MCF 10A (cell line): ENCODE measurements at regions not wholly inside any gene's neighbourhood (a gene's known extent, or its start where the extent isn't known, plus 50 kb on each side); places are given as distances from the start of the nearest gene placed in this dataset.

ENCODE experiments used
- BruUV-seq: library from RNA; stranded (reverse); fragments of 400-500 nt; replicated peaks from 2 replicates; lab custom pipeline; 2021; lab: Mats Ljungman, UMichigan
- CTCF ChIA-PET: fragments of 300-600 bp; sonication (Branson Sonifier 250); formaldehyde crosslinking; extraction: SDS; loops from one replicate; lab custom pipeline; 2021; ENCODE audit warnings: antibody characterized with exemption, inconsistent platforms; lab: Yijun Ruan, JAX
- POLR2A ChIA-PET: fragments of 300-600, 350-650 bp; sonication (Branson Sonifier 250); formaldehyde crosslinking; extraction: SDS; loops from one replicate; lab custom pipeline; 2020; ENCODE audit warnings: antibody characterized with exemption, inconsistent platforms; lab: Yijun Ruan, JAX
- DNase-seq: peaks from one replicate; pipeline ENCODE4 v3.0.0-alpha.2; 2018; ENCODE audit not compliant: unreplicated experiment
- H3K27ac Mint-ChIP-seq: one replicate; pipeline ENCODE4 v1.8.0; 2022; ENCODE audit warnings: mild to moderate bottlenecking, low read depth, mixed read lengths; ENCODE audit not compliant: unreplicated experiment
- H3K27me3 Mint-ChIP-seq: one replicate; pipeline ENCODE4 v1.8.0; 2022; ENCODE audit warnings: mixed read lengths; ENCODE audit not compliant: insufficient read depth, unreplicated experiment
- H3K36me3 Mint-ChIP-seq: one replicate; pipeline ENCODE4 v1.8.0; 2022; ENCODE audit warnings: mild to moderate bottlenecking, moderate library complexity, mixed read lengths; ENCODE audit not compliant: insufficient read depth, unreplicated experiment
- H3K4me1 Mint-ChIP-seq: one replicate; pipeline ENCODE4 v1.8.0; 2022; ENCODE audit warnings: mixed read lengths; ENCODE audit not compliant: insufficient read depth, unreplicated experiment
- H3K4me3 Mint-ChIP-seq: one replicate; pipeline ENCODE4 v1.8.0; 2022; ENCODE audit warnings: mild to moderate bottlenecking, moderate library complexity, mixed read lengths; ENCODE audit not compliant: unreplicated experiment
- H3K9me3 Mint-ChIP-seq: one replicate; pipeline ENCODE4 v1.8.0; 2022; ENCODE audit warnings: mixed read lengths; ENCODE audit not compliant: unreplicated experiment
- intact Hi-C: fragments of 100-400 bp; cut with micrococcal nuclease; formaldehyde crosslinking; loops from 2 replicates; pipeline ENCODE4 v1.14.1; 2022
- TF ChIP-seq, protein P1 (sequence below): fragments of 200-600 bp; IDR thresholded peaks from one replicate; pipeline ENCODE4 v1.8.0; 2022; ENCODE audit warnings: antibody characterized with exemption, mild to moderate bottlenecking; ENCODE audit not compliant: unreplicated experiment

DNA sequence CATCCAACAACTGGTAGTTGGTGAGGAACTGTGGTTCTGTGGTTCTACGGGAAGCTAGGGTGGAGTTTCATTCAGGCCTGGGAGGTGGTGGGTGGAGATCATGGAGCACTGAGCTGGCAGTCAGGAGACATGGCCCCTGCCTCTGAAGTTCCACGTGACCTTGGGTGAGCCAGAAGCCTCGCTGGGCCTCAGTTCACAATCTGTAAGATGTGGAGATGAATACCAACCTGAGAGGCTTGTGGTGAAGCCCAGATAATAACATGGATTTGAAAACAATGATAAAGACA, 177.9 kb downstream of the MACROH2A1 start:
- no peak overlapping the region for H3K27ac Mint-ChIP-seq
- TF ChIP-seq, protein P1, sequence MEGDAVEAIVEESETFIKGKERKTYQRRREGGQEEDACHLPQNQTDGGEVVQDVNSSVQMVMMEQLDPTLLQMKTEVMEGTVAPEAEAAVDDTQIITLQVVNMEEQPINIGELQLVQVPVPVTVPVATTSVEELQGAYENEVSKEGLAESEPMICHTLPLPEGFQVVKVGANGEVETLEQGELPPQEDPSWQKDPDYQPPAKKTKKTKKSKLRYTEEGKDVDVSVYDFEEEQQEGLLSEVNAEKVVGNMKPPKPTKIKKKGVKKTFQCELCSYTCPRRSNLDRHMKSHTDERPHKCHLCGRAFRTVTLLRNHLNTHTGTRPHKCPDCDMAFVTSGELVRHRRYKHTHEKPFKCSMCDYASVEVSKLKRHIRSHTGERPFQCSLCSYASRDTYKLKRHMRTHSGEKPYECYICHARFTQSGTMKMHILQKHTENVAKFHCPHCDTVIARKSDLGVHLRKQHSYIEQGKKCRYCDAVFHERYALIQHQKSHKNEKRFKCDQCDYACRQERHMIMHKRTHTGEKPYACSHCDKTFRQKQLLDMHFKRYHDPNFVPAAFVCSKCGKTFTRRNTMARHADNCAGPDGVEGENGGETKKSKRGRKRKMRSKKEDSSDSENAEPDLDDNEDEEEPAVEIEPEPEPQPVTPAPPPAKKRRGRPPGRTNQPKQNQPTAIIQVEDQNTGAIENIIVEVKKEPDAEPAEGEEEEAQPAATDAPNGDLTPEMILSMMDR, result no peak
- intact Hi-C loops, result no loop called here
- no peaks in the 10 kb centered on the region for H3K36me3 Mint-ChIP-seq
- no peaks in the 10 kb centered on the region for H3K9me3 Mint-ChIP-seq
- H3K4me1 Mint-ChIP-seq, result no peaks in the 10 kb centered on the region
- peaks cover 5% of the 10 kb centered on the region for H3K27me3 Mint-ChIP-seq
- H3K4me3 Mint-ChIP-seq, result no peak overlapping the region
- BruUV-seq, result no TSS peak
- POLR2A ChIA-PET, result interaction anchor here (0.8 to 1.7 kb wide), 2 partner anchors 25 to 66 kb away, joined by 3 to 4 read pairs; no protein-coding TSS in a partner anchor
- CTCF ChIA-PET, result interaction anchor here (0.6 to 1.8 kb wide), 5 partner anchors 10 to 1291 kb away, joined by 3 to 14 read pairs (median 3); no protein-coding TSS in a partner anchor
- no peak for DNase-seq

DNA sequence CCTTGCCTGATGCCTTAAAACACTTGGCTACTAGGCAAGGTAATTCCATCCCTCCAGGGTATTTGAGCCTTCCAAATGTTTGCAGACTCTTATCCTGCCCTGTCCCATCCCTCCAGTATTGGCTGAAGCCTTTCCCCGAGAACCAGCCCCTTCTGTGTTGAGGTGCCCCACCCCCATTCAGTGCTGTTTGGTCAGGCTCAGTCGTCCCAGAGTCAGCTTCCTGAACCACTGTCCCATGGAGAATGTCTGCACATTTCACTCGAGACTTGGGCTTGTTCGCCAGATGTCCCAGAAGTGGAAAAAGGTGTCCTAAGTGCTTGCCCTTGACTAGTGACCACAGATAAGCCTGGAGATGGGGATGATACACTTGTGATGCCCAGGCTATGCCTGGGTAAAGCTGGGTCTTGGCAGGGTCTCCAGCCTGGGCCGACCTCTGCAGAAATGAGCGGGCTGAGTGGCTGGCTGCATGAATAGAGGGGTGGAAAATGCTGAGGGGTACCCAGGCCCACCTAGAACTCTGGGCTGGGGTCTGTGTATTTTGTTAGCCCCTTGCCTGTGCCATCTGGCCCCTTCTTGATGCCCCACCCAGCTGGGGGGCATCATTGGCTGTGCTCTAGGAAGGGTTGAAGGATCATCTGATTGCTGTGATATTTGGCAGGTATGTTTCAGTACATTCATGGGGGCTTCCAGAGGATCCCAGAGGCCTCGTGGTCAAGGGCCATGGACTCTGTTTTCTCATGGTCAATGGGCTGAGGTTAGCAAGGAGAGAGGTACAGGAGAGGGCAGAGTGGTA, 178.4 kb downstream of the MACROH2A1 start:
- CTCF ChIA-PET, result interaction anchor here (0.6 to 1.8 kb wide), 4 partner anchors 9 to 1291 kb away, joined by 3 to 14 read pairs (median 3); no protein-coding TSS in a partner anchor
- Mint-ChIP-seq H3K27ac (no peak overlapping the region), H3K4me3 (no peak overlapping the region), H3K27me3 (peaks cover 11% of the 10 kb centered on the region), H3K4me1 (no peaks in the 10 kb centered on the region), H3K36me3 (no peaks in the 10 kb centered on the region), H3K9me3 (no peaks in the 10 kb centered on the region)
- DNase-seq, result no peak
- no TSS peak for BruUV-seq
- POLR2A ChIA-PET, result interaction anchor here (0.8 kb wide), 1 partner anchor 26 kb away, joined by 4 read pairs; no protein-coding TSS in a partner anchor
- TF ChIP-seq, protein P1, result no peak
- intact Hi-C loops, result no loop called here

DNA sequence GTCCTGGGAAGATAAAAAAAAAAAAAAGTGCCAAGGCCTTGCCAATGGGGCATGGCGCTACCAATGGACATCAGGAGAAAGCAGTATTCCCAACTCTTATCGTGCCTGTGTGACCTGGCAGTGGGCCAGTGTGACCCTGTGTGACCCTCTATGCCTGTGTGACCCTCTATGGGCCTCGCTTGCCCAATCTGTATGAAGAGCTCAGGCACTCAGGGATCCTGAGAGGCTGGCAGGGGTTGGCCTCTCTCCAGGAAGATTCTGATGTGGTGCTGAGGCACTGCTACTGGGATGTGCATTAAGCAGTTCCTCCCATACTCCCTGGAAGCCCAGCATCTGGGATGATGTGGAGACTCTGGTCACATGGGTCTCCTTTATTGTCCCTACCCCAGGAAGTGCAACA, 179.2 kb downstream of the MACROH2A1 start:
- no TSS peak for BruUV-seq
- Mint-ChIP-seq H3K9me3 (no peaks in the 10 kb centered on the region), H3K4me3 (no peak overlapping the region), H3K27ac (no peak overlapping the region), H3K4me1 (no peaks in the 10 kb centered on the region), H3K36me3 (no peaks in the 10 kb centered on the region), H3K27me3 (peaks cover 14% of the 10 kb centered on the region)
- POLR2A ChIA-PET, result no interaction called here
- intact Hi-C loops, result no loop called here
- no peak for DNase-seq
- CTCF ChIA-PET, result no interaction called here
- TF ChIP-seq, protein P1, result no peak

GRCh38 chr5:135218790-135219568, 180.1 kb downstream of the MACROH2A1 start:
- POLR2A ChIA-PET, result no interaction called here
- Mint-ChIP-seq H3K27ac (no peak overlapping the region), H3K4me1 (no peaks in the 10 kb centered on the region), H3K36me3 (no peaks in the 10 kb centered on the region), H3K9me3 (no peaks in the 10 kb centered on the region), H3K4me3 (no peak overlapping the region), H3K27me3 (peaks cover 14% of the 10 kb centered on the region)
- BruUV-seq, result no TSS peak
- intact Hi-C loops, result no loop called here
- no peak for DNase-seq
- CTCF ChIA-PET, result interaction anchor here (0.9 to 1.4 kb wide), 2 partner anchors 14 to 314 kb away, joined by 3 to 4 read pairs; partner anchors contain the start of gene PCBD2
- TF ChIP-seq, protein P1, result no peak
